GM23338 (cell line): ENCODE measurements at regions not wholly inside any gene's neighbourhood (a gene's known extent, or its start where the extent isn't known, plus 50 kb on each side); places are given as distances from the start of the nearest gene placed in this dataset.

Experiments used
- ATAC-seq: fragments of 200-7000 bp; cut with Tn5 transposase; 3 replicates; pipeline ENCODE4 v1.9.1; 2020
- DNase-seq: peaks from one replicate; pipeline ENCODE4 v3.0.0-alpha.2; 2015; ENCODE audit warnings: low spot score
- H2AFZ ChIP-seq: fragments of 200-600 bp; sonication (generic); 2 replicates; pipeline ENCODE4 v1.8.0; 2016; ENCODE audit warnings: antibody characterized with exemption, mild to moderate bottlenecking, moderate library complexity
- H3F3A ChIP-seq: fragments of 200-600 bp; sonication (generic); replicated peaks from 2 replicates; pipeline ENCODE4 v1.8.0; 2017; ENCODE audit warnings: antibody characterized with exemption, mixed run types, low read depth
- H3K27ac ChIP-seq: fragments of 200-600 bp; sonication (generic); 2 replicates; pipeline ENCODE4 v1.6.1; 2016; ENCODE audit warnings: low read depth
- H3K27me3 ChIP-seq: fragments of 200-600 bp; sonication (generic); 2 replicates; pipeline ENCODE4 v1.8.0; 2016; ENCODE audit warnings: mild to moderate bottlenecking, mixed run types, moderate library complexity; ENCODE audit not compliant: insufficient read depth
- H3K36me3 ChIP-seq: fragments of 200-600 bp; sonication (generic); 2 replicates; pipeline ENCODE4 v1.8.0; 2016; ENCODE audit warnings: mild to moderate bottlenecking; ENCODE audit not compliant: insufficient read depth
- H3K4me1 ChIP-seq: fragments of 200-600 bp; sonication (generic); 2 replicates; pipeline ENCODE4 v1.8.0; 2016; ENCODE audit warnings: mild to moderate bottlenecking, moderate library complexity; ENCODE audit not compliant: insufficient read depth
- H3K4me2 ChIP-seq: fragments of 200-600 bp; sonication (generic); 2 replicates; pipeline ENCODE4 v1.7.1; 2017; ENCODE audit warnings: mixed run types
- H3K4me3 ChIP-seq: fragments of 200-600 bp; sonication (generic); 2 replicates; pipeline ENCODE4 v1.6.1; 2016; ENCODE audit warnings: mixed run types
- H3K79me2 ChIP-seq: fragments of 200-600 bp; sonication (generic); replicated peaks from 2 replicates; pipeline ENCODE4 v1.8.0; 2017; ENCODE audit warnings: mild to moderate bottlenecking; ENCODE audit not compliant: insufficient read depth
- H3K9me2 ChIP-seq: fragments of 200-600 bp; sonication (generic); 2 replicates; pipeline ENCODE4 v1.8.0; 2017; ENCODE audit not compliant: insufficient read depth
- H4K20me1 ChIP-seq: fragments of 200-600 bp; sonication (generic); replicated peaks from 2 replicates; pipeline ENCODE4 v1.8.0; 2017; ENCODE audit warnings: mild to moderate bottlenecking; ENCODE audit not compliant: insufficient read depth
- H3K27ac Mint-ChIP-seq: 2 replicates; pipeline ENCODE4 v1.8.0; 2020; ENCODE audit warnings: inconsistent platforms, mild to moderate bottlenecking, moderate library complexity, mixed read lengths
- H3K27me3 Mint-ChIP-seq: 3 replicates; pipeline ENCODE4 v1.8.0; 2022; ENCODE audit warnings: low read depth, mild to moderate bottlenecking, moderate library complexity, mixed read lengths, inconsistent platforms; ENCODE audit not compliant: insufficient read depth, poor library complexity
- H3K36me3 Mint-ChIP-seq: 3 replicates; pipeline ENCODE4 v1.8.0; 2021; ENCODE audit warnings: low read depth, mild to moderate bottlenecking, inconsistent platforms, moderate library complexity, mixed read lengths
- H3K4me1 Mint-ChIP-seq: 3 replicates; pipeline ENCODE4 v1.8.0; 2020; ENCODE audit warnings: mild to moderate bottlenecking, inconsistent platforms, mixed read lengths
- H3K4me3 Mint-ChIP-seq: 3 replicates; pipeline ENCODE4 v1.8.0; 2021; ENCODE audit warnings: moderate library complexity, mild to moderate bottlenecking, inconsistent platforms, mixed read lengths
- H3K9me3 Mint-ChIP-seq: 3 replicates; pipeline ENCODE4 v1.8.0; 2020; ENCODE audit warnings: moderate library complexity, mild to moderate bottlenecking, inconsistent platforms, mixed read lengths
- CREB1 ChIP-seq: fragments of 250-450 bp; sonication (Bioruptor Pico); IDR thresholded peaks from 2 replicates; pipeline ENCODE4 v1.5.0; 2020; ENCODE audit warnings: low read depth, mild to moderate bottlenecking, moderate library complexity
- CTCF ChIP-seq, 2 experiments: fragments of 200-600 bp in 1 of 2; sonication (generic) in 1 of 2; conservative IDR thresholded peaks; 2 replicates each; pipeline versions ENCODE4 v1.5.1 to v1.6.1; 2016 to 2017; ENCODE audit warnings: antibody characterized with exemption in 2 of 2, low read depth in 2 of 2, mild to moderate bottlenecking in 2 of 2, moderate library complexity in 1 of 2
- ETS1 ChIP-seq: IDR thresholded peaks from 2 replicates; pipeline ENCODE4 v1.6.1; 2016; ENCODE audit warnings: antibody characterized with exemption
- EZH2 ChIP-seq: fragments of 200-600 bp; sonication (generic); IDR thresholded peaks from one replicate; pipeline ENCODE4 v1.8.0; 2017; ENCODE audit warnings: antibody characterized with exemption, mild to moderate bottlenecking, low read depth; ENCODE audit not compliant: unreplicated experiment
- EZH2phosphoT487 ChIP-seq: fragments of 200-600 bp; sonication (generic); IDR thresholded peaks from one replicate; pipeline ENCODE4 v1.8.1; 2018; ENCODE audit warnings: antibody characterized with exemption; ENCODE audit not compliant: unreplicated experiment
- JUNB ChIP-seq: IDR thresholded peaks from one replicate; pipeline ENCODE4 v1.6.1; 2016; ENCODE audit warnings: antibody characterized with exemption; ENCODE audit not compliant: unreplicated experiment
- NANOG ChIP-seq: IDR thresholded peaks from 2 replicates; pipeline ENCODE4 v1.6.1; 2016; ENCODE audit warnings: antibody characterized with exemption, borderline replicate concordance
- REST ChIP-seq: IDR thresholded peaks from one replicate; pipeline ENCODE4 v1.6.1; 2018; ENCODE audit warnings: antibody characterized with exemption; ENCODE audit not compliant: unreplicated experiment
- STAT1 ChIP-seq: IDR thresholded peaks from one replicate; pipeline ENCODE4 v1.6.1; 2016; ENCODE audit warnings: antibody characterized with exemption; ENCODE audit not compliant: unreplicated experiment
- ZNF114 ChIP-seq: fragments of 250-450 bp; sonication (Bioruptor Pico); IDR thresholded peaks from 2 replicates; pipeline ENCODE4 v1.5.0; 2020; ENCODE audit warnings: mild to moderate bottlenecking, moderate library complexity
- ZNF331 ChIP-seq: fragments of 250-450 bp; sonication (Bioruptor Pico); IDR thresholded peaks from 2 replicates; pipeline ENCODE4 v1.5.0; 2020; ENCODE audit warnings: low read depth, mild to moderate bottlenecking, moderate library complexity
- ZNF462 ChIP-seq: fragments of 250-450 bp; sonication (Bioruptor Pico); IDR thresholded peaks from 2 replicates; pipeline ENCODE4 v1.5.0; 2020; ENCODE audit warnings: mild to moderate bottlenecking, moderate library complexity

- Mint-ChIP-seq H3K4me1 (peaks cover 32% of the 10 kb centered on the region), H3K4me3 (no peak overlapping the region), H3K27ac (no peak overlapping the region), H3K36me3 (peaks cover 5% of the 10 kb centered on the region; the same call in 1 of the 3 replicates), H3K9me3 (peaks cover 14% of the 10 kb centered on the region), H3K27me3 (peaks cover 1% of the 10 kb centered on the region)
- Histone ChIP-seq H3K4me1 (peaks cover 32% of the 10 kb centered on the region), H3K9me2 (peaks cover 16% of the 10 kb centered on the region; the same call in 1 of the 2 replicates), H4K20me1 (no peaks in the 10 kb centered on the region), H3K27ac (no peak overlapping the region), H3K4me3 (no peak overlapping the region), H3K79me2 (no peaks in the 10 kb centered on the region), H2AFZ (no peak overlapping the region), H3K4me2 (no peak overlapping the region), H3K27me3 (no peaks in the 10 kb centered on the region), H3F3A (no peaks in the 10 kb centered on the region), H3K36me3 (no peaks in the 10 kb centered on the region; the same call in 1 of the 2 replicates)
- ATAC-seq = no peak
- DNase-seq = no peak
- TF ChIP-seq JUNB = no peak
- no peak for TF ChIP-seq ZNF331 (CRISPR knock-in tag)
- TF ChIP-seq ZNF114 (CRISPR knock-in tag) = no peak
- TF ChIP-seq ZNF462 (CRISPR knock-in tag) = no peak
- TF ChIP-seq NANOG = no peak
- TF ChIP-seq EZH2phosphoT487 = no peak
- no peak for TF ChIP-seq EZH2
- no peak for TF ChIP-seq REST
- no peak for TF ChIP-seq ETS1
- no peak for TF ChIP-seq CTCF (conservative IDR thresholded peaks at IDR 0.05; ENCODE audit: low read depth in 2 of 2)
- TF ChIP-seq STAT1 = no peak
- no peak for TF ChIP-seq CREB1 (CRISPR knock-in tag)
Measured at GRCh38 chr18:24588440-24588839, 128.0 kb downstream of the HRH4 start.
